GM12878 (cell line): ENCODE measurements at regions not wholly inside any gene's neighbourhood (a gene's known extent, or its start where the extent isn't known, plus 50 kb on each side); places are given as distances from the start of the nearest gene placed in this dataset.

Source experiments
- ATAC-seq: fragments of 200-7000 bp; cut with Tn5 transposase; 3 replicates; pipeline ENCODE4 v1.9.1; 2020; ENCODE audit warnings: mild to moderate bottlenecking, moderate library complexity
- BruUV-seq: library from RNA; stranded (reverse); fragments of 400-500 nt; replicated peaks from 2 replicates; lab custom pipeline; 2021; lab: Mats Ljungman, UMichigan
- CTCF ChIA-PET: fragments of 300-600 bp; sonication (Branson Sonifier 250); formaldehyde crosslinking; extraction: SDS; loops from one replicate; lab custom pipeline; 2021; ENCODE audit warnings: inconsistent platforms; lab: Yijun Ruan, JAX
- POLR2A ChIA-PET: fragments of 350-600 bp; formaldehyde crosslinking; extraction: SDS; loops from one replicate; lab custom pipeline; 2021; ENCODE audit warnings: inconsistent platforms; lab: Charles Lee
- RAD21 ChIA-PET: fragments of 300-600 bp; sonication (Branson Sonifier 250); formaldehyde crosslinking; loops from one replicate; lab custom pipeline; 2023; ENCODE audit warnings: antibody characterized with exemption; ENCODE audit not compliant: unreplicated experiment; lab: Charles Lee
- SMC1A ChIA-PET: fragments of 300-600 bp; sonication (Branson Sonifier 250); formaldehyde crosslinking; loops from one replicate; lab custom pipeline; 2023; ENCODE audit not compliant: unreplicated experiment, uncharacterized antibody; lab: Charles Lee
- DNase-seq: peaks from one replicate; pipeline ENCODE4 v3.0.0-alpha.2; 2011; ENCODE audit warnings: low read depth, low spot score
- FAIRE-seq: peaks from 3 replicates; lab custom pipeline; 2011; peaks lifted over from hg19 to GRCh38; lab: Jason Lieb, UNC
- H2AFZ ChIP-seq: 2 replicates; pipeline ENCODE4 v1.6.0; 2011; ENCODE audit warnings: low read depth, low read length, control low read depth; ENCODE audit not compliant: control insufficient read depth
- H3K27ac ChIP-seq: 2 replicates; pipeline ENCODE4 v1.5.1; 2011; ENCODE audit warnings: control low read depth; ENCODE audit not compliant: control insufficient read depth, insufficient read depth
- H3K27me3 ChIP-seq, 2 experiments: replicated peaks in 1 of 2; 2 replicates each; pipeline versions ENCODE4 v1.6.0 to v1.6.1; 2011; ENCODE audit warnings: low read length in 1 of 2; ENCODE audit not compliant: control insufficient read depth in 2 of 2, insufficient read depth in 2 of 2
- H3K36me3 ChIP-seq, 2 experiments: 2 replicates each; pipeline ENCODE4 v1.5.1; 2011; ENCODE audit warnings: low read length in 1 of 2; ENCODE audit not compliant: control insufficient read depth in 2 of 2, insufficient read depth in 2 of 2
- H3K4me1 ChIP-seq: 2 replicates; pipeline ENCODE4 v1.6.1; 2011; ENCODE audit warnings: mild to moderate bottlenecking, low read length, moderate library complexity, mixed read lengths; ENCODE audit not compliant: control insufficient read depth, insufficient read depth
- H3K4me2 ChIP-seq: 2 replicates; pipeline ENCODE4 v1.6.0; 2011; ENCODE audit warnings: control low read depth; ENCODE audit not compliant: control insufficient read depth, insufficient read depth
- H3K4me3 ChIP-seq: fragments of 200-600 bp; sonication (generic); 2 replicates; pipeline ENCODE4 v1.5.1; 2016
- H3K79me2 ChIP-seq: 2 replicates; pipeline ENCODE4 v1.6.0; 2011; ENCODE audit warnings: low read length; ENCODE audit not compliant: control insufficient read depth, insufficient read depth
- H3K9ac ChIP-seq: 2 replicates; pipeline ENCODE4 v1.8.0; 2011; ENCODE audit warnings: low read length, control low read depth, mixed read lengths; ENCODE audit not compliant: control insufficient read depth, insufficient read depth
- H3K9me3 ChIP-seq: replicated peaks from 3 replicates; pipeline ENCODE4 v1.5.1; 2011; ENCODE audit warnings: mild to moderate bottlenecking, low read length; ENCODE audit not compliant: control insufficient read depth, insufficient read depth
- H4K20me1 ChIP-seq: 2 replicates; pipeline ENCODE4 v1.6.0; 2011; ENCODE audit not compliant: control insufficient read depth, insufficient read depth
- DPF2 ChIP-seq: fragments of 450-650 bp; IDR thresholded peaks from 2 replicates; pipeline ENCODE4 v1.6.1; 2017; ENCODE audit warnings: mild to moderate bottlenecking
- EED ChIP-seq: sonication (generic); IDR thresholded peaks from 2 replicates; pipeline ENCODE4 v1.6.1; 2016; ENCODE audit warnings: antibody characterized with exemption, low read depth
- EGR1 ChIP-seq, 2 experiments: IDR thresholded peaks; 1 replicate in 1 of 2; 2 replicates in 1 of 2; pipeline ENCODE4 v1.6.1; 2011 to 2012; ENCODE audit warnings: low read depth in 2 of 2, low read length in 2 of 2, borderline replicate concordance in 1 of 2, mild to moderate bottlenecking in 1 of 2, moderate library complexity in 1 of 2
- ESRRA ChIP-seq: IDR thresholded peaks from 2 replicates; pipeline ENCODE4 v1.6.1; 2012; ENCODE audit warnings: mild to moderate bottlenecking, low read length, improper control_type of control experiment
- EZH2 ChIP-seq: IDR thresholded peaks from 2 replicates; pipeline ENCODE4 v1.6.1; 2012; ENCODE audit warnings: low read depth, mild to moderate bottlenecking, control low read depth, inconsistent platforms, low read length, borderline replicate concordance; ENCODE audit not compliant: control insufficient read depth
- RAD21 ChIP-seq: IDR thresholded peaks from 2 replicates; pipeline ENCODE4 v1.6.1; 2011; ENCODE audit warnings: mild to moderate bottlenecking, low read depth, low read length, moderate library complexity; ENCODE audit not compliant: insufficient read depth
- SP1 ChIP-seq: IDR thresholded peaks from one replicate; pipeline ENCODE4 v1.6.1; 2011; ENCODE audit warnings: low read depth, low read length
- SPI1 ChIP-seq: IDR thresholded peaks from 2 replicates; pipeline ENCODE4 v1.6.1; 2011; ENCODE audit warnings: low read depth, mild to moderate bottlenecking, low read length, moderate library complexity, borderline replicate concordance; ENCODE audit not compliant: insufficient read depth
- STAT1 ChIP-seq: fragments of 450-650 bp; conservative IDR thresholded peaks from 2 replicates; pipeline ENCODE4 v1.6.1; 2014; ENCODE audit warnings: antibody characterized with exemption, mild to moderate bottlenecking
- ZNF217 ChIP-seq: fragments of 450-650 bp; IDR thresholded peaks from 2 replicates; pipeline ENCODE4 v1.6.1; 2017; ENCODE audit warnings: antibody characterized with exemption, mild to moderate bottlenecking
- ZNF274 ChIP-seq: IDR thresholded peaks from one replicate; pipeline ENCODE4 v1.8.0; 2011; ENCODE audit not compliant: insufficient read length, insufficient read depth
- WGBS: methylation state at CpG from one replicate; pipeline ENCODE4 v1.1.6; 2016; ENCODE audit warnings: low lambda C conversion rate; ENCODE audit not compliant: insufficient replicate concordance, insufficient coverage; ENCODE audit errors: missing lambda C conversion rate; 5-methylcytosine and 5-hydroxymethylcytosine counted together
- in situ Hi-C: fragments of 300-500 bp; cut with MboI; formaldehyde crosslinking; loops from 9 replicates; pipeline ENCODE4 v1.14.3; 2018; ENCODE audit warnings: mixed read lengths
- intact Hi-C: fragments of 100-400 bp; cut with micrococcal nuclease; formaldehyde crosslinking; loops from one replicate; pipeline ENCODE4 v1.14.2; 2022; ENCODE audit not compliant: unreplicated experiment

- in situ Hi-C loops, result no loop called here
- intact Hi-C loops, result no loop called here
- POLR2A ChIA-PET, result no interaction called here
- RAD21 ChIA-PET, result interaction anchor here (1.3 kb wide), 1 partner anchor 102 kb away, joined by 5 read pairs; no protein-coding TSS in a partner anchor
- no peak for ATAC-seq
- SMC1A ChIA-PET, result no interaction called here
- no peaks in the 10 kb centered on the region for H3K9me3 ChIP-seq
- H3K9ac ChIP-seq, result no peak overlapping the region
- no peak overlapping the region for H3K27ac ChIP-seq
- H3K4me1 ChIP-seq, result no peaks in the 10 kb centered on the region
- H3K27me3 ChIP-seq, result peaks cover 0 to 6% of the 10 kb centered on the region in 2 experiments; a peak in 3 of 4 replicates
- H3K36me3 ChIP-seq, result no peaks in the 10 kb centered on the region
- FAIRE-seq, result no peak
- DNase-seq, result no peak
- H3K79me2 ChIP-seq, result no peaks in the 10 kb centered on the region
- H3K4me3 ChIP-seq, result no peak overlapping the region
- H3K4me2 ChIP-seq, result no peak overlapping the region
- H2AFZ ChIP-seq, result no peak overlapping the region
- CTCF ChIA-PET, result interaction anchor here (0.9 to 3.1 kb wide), 2 partner anchors 21 to 24 kb away, joined by 3 to 12 read pairs; no protein-coding TSS in a partner anchor
- H4K20me1 ChIP-seq, result no peaks in the 10 kb centered on the region
- TF ChIP-seq EED, result no peak
- no peak for TF ChIP-seq EGR1 (IDR thresholded peaks at IDR 0.05; ENCODE audit: borderline replicate concordance in 1 of 2, low read depth in 2 of 2, low read length in 2 of 2)
- no peak for TF ChIP-seq ZNF274
- no peak for TF ChIP-seq ZNF217
- no peak for TF ChIP-seq EZH2
- TF ChIP-seq RAD21, result no peak
- TF ChIP-seq SP1, result no peak
- TF ChIP-seq SPI1, result no peak
- no peak for TF ChIP-seq STAT1
- no peak for TF ChIP-seq ESRRA
- TF ChIP-seq DPF2, result no peak
- WGBS, result 35% methylated on average over 18 of the region's 18 CpGs
- no TSS peak for BruUV-seq
Measured at GRCh38 chr13:27851096-27851850, 59.0 kb downstream of the GSX1 start.
